ELR (cell line): ENCODE measurements at regions not wholly inside any gene's neighbourhood (a gene's known extent, or its start where the extent isn't known, plus 50 kb on each side); places are given as distances from the start of the nearest gene placed in this dataset.
A peak's percentile ranks its signal among the peaks of the same experiment; 100 is the strongest.

Experiments
- DNase-seq: peaks from one replicate; pipeline ENCODE4 v3.0.0-alpha.2; 2015; ENCODE audit warnings: low read depth

GRCh38 chr6:145233955-145234354 is 501.4 kb downstream of the EPM2A start:
- DNase-seq: no peak

- DNase-seq: no peak
These were observed 500.1 kb downstream of the EPM2A start for GRCh38 chr6:145235207-145235606.

- DNase-seq: no peak
These were observed 496.5 kb downstream of the EPM2A start for GRCh38 chr6:145238787-145239186.

DNA sequence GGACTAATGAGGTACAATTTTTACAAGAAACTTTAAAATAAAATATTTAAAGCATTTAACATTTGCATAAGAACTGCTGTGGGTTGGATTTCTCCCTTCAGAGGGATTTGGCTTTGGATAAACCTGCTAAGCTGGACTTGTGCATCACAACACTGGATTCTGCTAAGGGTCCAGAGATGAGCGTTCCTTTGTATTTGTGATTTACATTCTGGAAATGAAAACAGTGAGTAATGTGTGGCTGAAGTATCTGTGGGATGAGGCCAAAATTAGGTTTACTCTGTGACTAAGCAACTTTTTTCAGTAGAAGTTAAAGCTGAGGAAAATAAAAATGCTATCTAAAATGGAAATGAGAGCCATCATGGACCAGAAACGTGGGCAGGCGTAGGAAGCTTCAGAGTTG is 494.3 kb downstream of the EPM2A start:
- DNase-seq: peak; percentile 61

DNA sequence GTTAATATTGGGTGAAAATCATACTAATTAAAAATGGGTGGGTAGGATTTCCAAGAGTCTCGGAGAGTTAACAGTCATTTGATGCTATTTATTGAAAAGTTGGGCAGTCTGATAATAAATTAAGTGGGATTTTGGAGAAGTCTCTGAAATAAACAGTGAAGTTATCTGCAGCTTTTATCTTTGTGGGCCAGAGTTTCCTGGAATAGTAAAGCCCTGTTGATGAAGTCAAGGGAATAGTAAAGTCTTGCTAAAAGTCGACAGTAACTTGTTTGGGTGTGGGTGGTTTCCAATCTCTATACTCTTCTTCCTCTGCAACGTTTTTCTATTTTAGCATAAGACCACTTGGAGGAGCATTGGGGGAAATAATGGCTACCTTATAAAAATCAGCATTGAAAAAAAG is 493.6 kb downstream of the EPM2A start:
- DNase-seq: no peak

DNA sequence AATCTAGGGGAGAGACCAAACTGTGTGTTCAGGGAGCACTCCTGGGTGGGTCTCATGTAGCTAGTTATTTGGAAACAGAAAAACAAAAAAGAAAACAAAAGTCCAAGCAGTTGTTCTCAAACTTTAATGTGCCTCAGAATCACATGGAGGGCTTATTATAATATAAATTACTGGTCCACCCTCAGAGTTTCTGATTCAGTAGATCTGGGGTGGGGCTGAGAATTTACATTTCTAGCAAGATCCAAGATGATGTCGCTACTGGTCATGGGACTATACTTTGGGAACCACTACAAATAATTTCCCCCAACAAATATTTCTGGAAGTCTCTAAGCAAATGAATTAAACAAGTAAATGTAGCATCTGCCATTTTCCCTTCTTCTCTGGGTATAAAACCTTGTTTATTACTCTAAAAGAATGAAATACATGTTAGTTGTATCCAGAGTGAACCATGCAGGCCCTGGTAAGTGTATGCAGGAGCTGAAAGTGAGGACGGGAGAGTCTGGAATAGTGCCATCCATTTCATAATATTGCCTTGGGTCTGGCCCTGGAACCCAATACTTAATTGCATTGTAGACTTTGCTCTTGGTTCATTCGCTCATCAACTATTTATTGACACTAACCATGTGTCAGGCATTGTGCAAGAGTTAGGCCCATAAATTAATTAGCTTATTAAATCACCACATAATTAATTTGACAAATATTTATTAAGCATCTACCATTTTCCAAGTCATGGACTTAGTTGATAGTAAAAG is 490.8 kb downstream of the EPM2A start:
- DNase-seq: no peak

GRCh38 chr6:145245119-145245518 is 490.2 kb downstream of the EPM2A start:
- DNase-seq: no peak

DNA sequence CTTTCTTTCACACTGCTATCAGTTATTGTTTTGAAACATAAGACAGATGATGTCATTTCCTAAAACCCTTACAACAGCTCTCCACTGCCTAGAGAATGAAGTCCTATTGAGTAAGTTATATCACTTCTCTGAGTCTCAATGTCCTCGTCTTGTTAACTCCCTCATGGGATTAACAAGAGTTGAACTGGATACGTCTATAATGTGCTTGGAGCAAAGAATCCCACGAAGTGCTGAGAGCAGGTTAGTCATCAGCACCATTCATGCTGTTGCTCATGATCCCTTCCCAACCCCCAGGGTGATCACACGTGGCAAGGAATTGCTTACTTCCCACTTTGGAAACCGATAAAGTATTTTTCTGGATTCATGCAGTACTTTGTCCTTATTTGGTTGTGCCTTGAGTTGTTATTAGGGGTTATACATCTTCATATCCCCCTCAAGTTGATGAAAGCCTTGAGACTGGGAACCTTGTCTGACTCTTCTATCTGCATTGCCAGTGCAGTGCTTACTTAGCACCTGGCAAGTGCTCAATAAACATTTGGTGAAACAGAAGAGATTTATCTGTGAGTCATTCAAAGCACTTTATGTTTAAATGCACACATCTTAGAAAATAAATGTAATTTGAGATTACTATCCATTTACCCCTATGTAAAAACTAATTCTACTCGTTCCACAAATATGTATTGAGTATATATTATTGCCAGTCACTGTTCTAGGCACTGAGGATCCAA is 487.5 kb downstream of the EPM2A start:
- peak; percentile 95 for DNase-seq

DNA sequence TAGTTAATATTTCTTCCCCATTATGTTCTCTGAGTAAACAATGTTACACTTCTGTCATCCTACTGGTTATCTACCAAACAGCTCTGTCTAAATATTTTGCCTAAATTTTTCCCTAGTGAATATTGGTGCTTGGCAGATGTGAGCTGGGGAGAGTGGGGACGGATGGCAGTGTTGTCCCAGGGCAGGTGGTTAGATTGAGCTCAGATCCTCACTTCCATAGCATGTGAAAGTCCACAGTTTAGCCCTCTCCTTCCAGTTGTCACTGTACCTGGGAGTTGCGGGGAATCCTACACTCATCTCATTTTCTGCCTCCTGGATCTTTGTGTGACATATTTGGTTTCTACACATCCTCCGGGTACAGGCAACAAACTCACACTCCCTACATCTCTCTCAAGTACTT is 484.9 kb downstream of the EPM2A start:
- no peak for DNase-seq

DNA sequence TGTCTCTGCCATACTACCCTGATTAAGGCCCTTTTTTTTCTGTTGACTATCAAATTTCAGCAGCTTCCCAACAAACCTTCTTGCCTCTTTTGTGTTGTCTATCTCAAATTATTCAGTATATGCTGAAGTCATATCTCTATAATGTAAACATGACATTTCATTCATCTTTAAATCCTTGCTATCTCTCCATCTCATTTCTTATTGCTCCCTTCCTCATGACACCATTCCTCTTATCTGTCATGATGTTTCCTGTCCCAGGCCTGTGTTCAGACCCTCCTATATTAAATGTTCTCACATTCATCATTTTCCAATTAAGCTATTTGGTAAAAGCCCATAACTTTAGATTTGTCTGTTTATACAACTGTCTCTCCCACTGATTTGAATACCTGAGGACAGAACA is 482.6 kb downstream of the EPM2A start:
- DNase-seq: no peak

- no peak for DNase-seq
These were observed 480.5 kb downstream of the EPM2A start for GRCh38 chr6:145254649-145255401.

DNA sequence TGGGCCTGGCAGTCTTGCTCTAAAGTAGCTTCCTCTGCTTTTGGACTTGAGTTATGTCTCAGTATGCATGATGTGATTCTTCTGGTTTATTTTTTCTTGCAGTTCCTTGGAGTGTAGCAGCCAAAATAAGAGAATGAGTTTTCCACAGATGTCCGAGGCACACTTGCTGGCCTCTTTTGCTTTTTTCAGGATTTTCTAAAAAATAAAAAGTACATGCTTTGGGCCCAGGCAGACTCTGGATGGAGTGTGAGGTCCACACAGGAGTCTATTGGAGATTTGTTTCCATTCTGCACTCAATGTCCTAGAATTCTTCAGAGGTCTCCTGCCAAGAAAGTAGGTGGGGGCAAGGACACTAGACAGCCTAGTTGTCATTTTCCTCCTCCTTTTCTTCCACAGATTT is 477.6 kb downstream of the EPM2A start:
- DNase-seq: no peak

GRCh38 chr6:145258122-145258521 is 477.2 kb downstream of the EPM2A start:
- DNase-seq: no peak

DNA sequence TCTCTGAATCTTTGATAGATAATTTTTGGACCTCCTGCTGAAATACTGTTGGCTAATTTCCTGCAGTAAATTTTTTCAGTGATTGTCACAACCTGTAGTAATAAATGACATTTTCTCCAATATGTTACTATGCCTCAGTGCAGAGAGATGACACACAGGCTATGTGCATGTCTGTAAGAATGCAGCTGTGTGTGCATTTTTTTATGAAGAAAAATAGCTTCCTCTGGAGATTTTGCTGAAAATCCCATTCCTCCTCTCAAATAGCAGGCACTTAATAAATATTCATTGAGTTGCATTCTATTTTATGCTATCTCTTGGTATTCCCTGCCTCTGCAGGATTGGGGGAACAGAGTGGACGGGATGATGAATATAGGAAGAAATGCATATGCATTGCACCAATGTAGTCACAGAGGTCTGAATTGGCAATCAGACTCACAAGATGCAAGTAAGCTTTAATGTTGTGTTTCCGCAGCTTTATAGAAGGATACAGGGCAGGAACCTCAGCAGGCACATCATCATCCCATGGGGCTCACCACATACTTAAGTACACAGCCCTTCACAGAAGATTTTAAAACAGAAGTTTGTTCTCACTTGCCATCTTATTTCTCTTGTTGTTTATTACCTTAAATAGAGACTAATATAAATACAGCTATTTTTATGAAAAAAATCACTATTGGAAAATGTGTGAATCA is 474.7 kb downstream of the EPM2A start:
- no peak for DNase-seq

DNA sequence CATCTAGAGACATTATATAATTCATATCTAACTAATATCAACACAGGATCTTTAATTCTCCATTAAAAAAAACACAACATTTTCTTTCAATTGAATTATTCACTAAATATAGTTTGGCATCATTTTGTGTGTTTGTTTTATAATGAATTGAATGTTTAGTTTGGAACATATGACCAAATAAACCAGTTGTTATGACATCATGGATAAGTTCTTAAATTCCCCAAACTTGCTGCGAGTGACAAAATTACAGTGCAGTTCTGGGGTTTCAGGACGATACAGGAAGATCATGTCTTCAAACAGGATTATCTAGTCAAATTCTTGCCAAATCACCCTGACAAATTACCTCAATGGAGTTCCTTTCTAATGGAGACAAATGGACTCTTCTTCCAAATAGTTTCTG is 473.6 kb downstream of the EPM2A start:
- no peak for DNase-seq

DNA sequence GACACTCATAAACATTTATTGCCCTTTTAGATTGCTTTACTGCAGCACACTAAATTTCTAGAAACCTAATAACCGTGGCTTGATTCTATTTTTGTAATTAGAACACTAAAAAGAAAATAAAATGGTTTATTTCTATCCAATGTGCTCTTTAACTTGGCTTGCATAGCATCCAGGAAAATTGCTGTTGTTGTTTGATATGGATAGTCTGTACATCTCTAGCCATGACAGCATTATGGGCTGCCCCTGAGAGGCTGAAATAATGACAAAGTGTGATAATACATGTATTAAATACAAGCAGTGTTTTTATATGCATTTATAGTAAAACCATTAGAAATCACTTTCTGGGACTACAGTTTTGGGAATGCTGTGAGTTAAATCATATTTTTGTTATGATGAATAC is 472.5 kb downstream of the EPM2A start:
- DNase-seq: no peak

DNA sequence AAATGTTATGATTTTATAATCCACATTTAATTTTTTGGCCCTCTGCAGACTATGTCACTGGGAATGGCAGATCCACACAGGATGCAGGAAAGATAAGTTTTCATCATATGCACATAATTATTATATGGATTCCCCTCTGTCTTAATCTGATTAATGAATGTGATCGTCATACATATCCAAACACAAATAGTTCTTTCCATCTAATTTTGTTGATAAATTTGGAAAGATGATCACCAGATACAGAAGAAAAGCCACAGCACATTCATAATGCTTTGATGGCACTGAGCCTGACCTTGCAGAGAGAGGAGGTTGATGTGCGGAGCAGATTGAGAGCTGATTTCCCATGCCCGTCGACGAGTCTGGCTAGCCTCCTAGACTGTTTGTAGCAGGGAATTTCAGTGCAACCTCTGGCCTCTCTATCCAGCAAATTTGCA is 471.5 kb downstream of the EPM2A start:
- DNase-seq: no peak

DNA sequence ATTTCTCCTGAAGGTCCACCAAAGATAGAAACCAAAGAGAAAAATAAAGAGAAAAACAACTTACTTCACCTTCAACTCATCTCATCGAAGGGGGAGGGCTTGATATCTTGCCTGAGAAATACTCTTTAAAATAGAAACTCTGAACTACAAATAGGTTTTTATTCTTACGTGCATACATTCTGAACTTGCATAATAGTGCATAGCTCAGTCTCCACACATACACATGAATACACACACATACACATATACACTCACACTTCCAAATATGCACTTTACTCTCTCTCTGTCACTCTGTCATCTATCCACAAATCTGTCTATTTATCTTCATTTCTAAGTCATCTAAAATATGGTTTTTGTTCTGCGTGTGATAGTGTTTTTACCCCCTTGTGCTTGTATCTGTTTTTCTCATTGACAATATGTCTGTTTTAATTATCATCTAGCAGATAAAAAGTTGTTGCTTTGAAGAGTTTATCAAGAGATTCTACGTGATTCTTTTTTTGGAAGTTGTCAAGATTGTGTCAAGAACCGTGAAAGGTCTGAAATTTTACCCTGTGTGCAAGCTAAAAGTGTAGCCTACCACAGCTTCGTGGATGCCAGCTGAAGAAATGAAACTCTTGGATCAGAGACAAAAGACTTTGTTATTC is 468.8 kb downstream of the EPM2A start:
- DNase-seq: no peak

DNA sequence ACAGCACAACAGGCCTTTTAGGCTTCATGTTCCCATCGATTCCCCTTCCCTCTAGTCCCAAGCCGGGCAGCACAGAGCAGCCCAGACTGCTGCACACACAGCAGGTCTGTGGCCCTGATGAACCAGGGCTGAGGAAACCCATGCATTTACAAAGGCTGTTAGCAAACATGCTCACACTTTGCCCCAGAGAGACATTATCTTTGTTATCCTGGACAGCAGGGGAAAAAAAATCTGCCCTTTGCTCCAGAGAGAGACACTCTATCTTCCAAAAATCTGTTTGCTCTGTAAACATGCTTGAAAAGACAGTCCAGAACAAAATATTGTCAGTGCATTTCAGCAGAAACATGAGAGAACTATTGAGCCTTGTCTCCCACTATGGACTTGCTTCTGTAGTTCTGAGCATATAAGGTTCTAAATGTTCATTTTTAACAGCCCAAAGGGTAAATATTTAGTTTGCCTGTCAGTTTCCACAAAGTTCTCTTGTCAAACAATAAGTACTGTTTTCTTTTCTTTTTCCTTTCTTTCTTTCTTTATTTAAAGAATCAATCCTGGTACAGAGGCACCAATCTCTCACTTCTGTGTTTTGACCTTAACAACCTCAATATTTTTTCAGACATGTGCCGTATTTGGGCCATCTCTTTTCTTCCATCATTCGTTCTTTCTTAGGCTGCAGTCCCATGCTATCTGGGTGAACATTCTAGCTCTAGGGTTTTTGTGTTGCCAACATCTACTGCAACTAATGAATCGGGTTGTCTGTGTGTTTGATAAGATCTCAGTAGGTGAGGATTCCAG is 468.0 kb downstream of the EPM2A start:
- no peak for DNase-seq

- DNase-seq: no peak
These were observed 464.9 kb downstream of the EPM2A start for GRCh38 chr6:145270464-145270863.

- no peak for DNase-seq
These were observed 464.3 kb downstream of the EPM2A start for GRCh38 chr6:145271040-145271439.
